NOMO-1 (cell line): ENCODE measurements at regions not wholly inside any gene's neighbourhood (a gene's known extent, or its start where the extent isn't known, plus 50 kb on each side); places are given as distances from the start of the nearest gene placed in this dataset.

Experiments
- DNase-seq, 2 experiments: peaks; one replicate each; lab custom pipeline; 2025; ENCODE audit not compliant: unreplicated experiment in 2 of 2; lab: John Stamatoyannopoulos, UW

DNA sequence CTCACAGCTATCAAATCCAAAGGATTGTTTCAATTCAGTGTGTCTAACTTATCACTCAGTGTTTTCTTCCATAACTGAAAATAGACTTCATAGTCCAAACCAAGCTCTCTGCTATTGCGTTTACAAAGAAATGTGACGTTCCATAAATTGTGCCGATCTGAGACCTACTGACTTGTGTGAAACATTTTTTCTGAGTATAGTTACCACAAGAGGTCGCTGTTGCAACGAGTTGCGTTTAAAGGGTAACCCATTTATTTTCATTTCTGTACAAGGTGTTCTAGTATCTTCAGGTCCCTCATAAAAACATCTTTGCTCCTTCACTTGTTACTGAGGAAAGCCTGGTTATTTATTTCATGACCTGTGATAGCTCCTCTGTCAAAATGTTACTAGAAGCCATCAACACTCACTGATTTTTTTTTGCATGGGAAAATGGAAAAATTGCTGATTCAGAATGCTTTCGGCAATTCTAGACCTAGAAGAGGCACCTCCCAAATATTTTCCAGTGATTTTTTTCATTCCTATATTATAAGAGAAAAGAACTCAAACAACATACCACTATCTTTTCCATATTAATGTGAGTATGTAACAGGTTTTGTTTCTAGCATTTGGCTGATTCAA lies 60.9 kb upstream of the OR4E1 start:
- DNase-seq, result peak; percentile 3 to 41

DNA sequence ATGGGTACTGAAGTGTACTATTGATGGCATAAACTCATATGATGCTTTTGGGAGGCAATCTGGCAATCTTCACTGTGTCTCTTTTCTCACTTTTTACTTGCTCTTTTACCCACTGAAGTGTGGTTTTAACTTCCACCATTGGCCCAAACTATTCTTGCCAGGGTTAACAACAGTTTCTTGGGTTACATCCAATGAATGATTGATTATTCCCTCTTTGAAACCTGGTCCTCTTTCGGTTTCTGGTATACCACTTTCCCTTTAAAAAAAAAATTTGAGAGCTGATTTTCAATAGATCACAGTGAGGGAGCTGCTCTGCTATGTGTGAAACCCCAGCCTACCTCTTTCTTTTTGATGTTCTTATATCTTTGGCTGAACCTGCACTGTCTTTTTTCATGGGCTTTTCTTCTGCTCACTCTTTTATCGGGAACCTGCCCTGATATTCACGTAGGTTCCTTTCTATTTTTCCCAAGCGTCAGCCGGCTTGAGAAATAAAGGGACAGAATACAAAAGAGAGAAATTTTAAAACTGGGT lies 56.1 kb upstream of the OR4E1 start:
- DNase-seq, result no peak

DNA sequence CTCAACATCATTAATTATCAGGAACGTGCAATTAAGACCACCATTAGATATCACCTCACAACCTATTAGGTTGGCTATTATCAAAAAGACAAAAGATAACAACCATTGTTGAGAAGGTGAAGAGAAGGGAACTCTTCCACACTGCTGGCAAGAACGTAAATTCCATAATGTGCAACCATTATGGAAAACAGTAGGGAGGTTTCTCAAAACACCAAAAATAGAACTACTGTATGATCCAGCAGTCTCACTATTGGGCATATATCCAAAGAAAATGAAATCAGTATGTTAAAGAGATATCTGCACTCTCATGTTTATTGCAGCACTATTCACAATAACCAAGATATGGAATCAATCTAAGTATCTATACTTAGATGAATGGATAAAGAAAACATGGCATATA lies 51.6 kb upstream of the OR4E1 start:
- no peak for DNase-seq

DNA sequence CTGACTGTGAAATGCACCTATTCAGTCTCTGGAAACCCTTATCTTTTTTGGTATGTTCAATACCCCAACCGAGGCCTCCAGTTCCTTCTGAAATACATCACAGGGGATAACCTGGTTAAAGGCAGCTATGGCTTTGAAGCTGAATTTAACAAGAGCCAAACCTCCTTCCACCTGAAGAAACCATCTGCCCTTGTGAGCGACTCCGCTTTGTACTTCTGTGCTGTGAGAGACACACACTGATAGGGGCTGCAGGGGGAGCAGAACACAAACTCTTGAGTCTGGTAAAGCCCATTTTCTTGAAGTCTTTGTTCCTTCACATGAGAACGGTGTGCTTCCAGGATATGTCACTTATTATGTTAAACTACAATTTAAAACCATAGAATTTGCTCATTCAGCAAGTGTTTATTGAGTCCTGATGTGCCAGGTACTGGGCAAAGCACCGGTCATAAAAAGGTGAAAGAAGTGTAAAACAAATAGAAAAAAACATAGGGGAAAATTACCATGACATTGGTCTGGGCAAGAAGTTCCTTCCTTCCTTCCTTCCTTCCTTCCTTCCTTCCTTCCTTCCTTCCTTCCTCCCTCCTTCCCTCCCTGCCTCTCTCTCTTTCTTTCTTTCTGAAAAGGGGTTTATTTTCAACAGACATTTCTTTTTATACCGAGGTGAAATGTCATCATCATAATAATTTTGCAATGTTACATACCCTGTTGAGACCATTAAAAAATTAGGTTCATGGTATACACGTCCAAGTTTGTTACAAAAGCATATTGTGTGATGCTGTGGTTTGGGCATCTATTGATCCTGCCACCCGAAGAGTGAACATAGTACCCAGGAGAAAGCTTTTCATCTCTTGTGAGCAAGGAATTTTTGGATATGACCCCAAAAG lies 50.7 kb upstream of the OR4E1 start:
- DNase-seq, result no peak

GRCh38 chr14:21723431-21724045 lies 49.9 kb upstream of the OR4E1 start:
- DNase-seq, result no peak
